GM21515 (cell line): ENCODE measurements at regions not wholly inside any gene's neighbourhood (a gene's known extent, or its start where the extent isn't known, plus 50 kb on each side); places are given as distances from the start of the nearest gene placed in this dataset.
"Not testable (repeated sequence)": the region's sequence is repeated elsewhere in the genome, so short reads cannot be mapped to it uniquely, and the experiment has no call there.

ENCODE experiments used
- ATAC-seq: cut with Tn5 transposase; IDR thresholded peaks from one replicate; pipeline ENCODE4 v1.9.1; 2021; ENCODE audit not compliant: unreplicated experiment

- ATAC-seq: no peak
These were observed 56.0 kb upstream of the MID1 start for GRCh38 chrX:10676235-10676957.

GRCh38 chrX:10677490-10677889 lies 57.1 kb upstream of the MID1 start:
- no peak for ATAC-seq

GRCh38 chrX:10679387-10679786 lies 59.0 kb upstream of the MID1 start:
- no peak for ATAC-seq

GRCh38 chrX:10681167-10681566 lies 60.8 kb upstream of the MID1 start:
- ATAC-seq: no peak

- not testable (repeated sequence) for ATAC-seq
These were observed 63.2 kb upstream of the MID1 start for GRCh38 chrX:10683631-10684030.

- ATAC-seq: no peak
These were observed 65.7 kb upstream of the MID1 start for GRCh38 chrX:10685923-10686595.

- not testable (repeated sequence) for ATAC-seq
These were observed 71.4 kb upstream of the MID1 start for GRCh38 chrX:10691751-10692150.

GRCh38 chrX:10697616-10698317 lies 77.4 kb upstream of the MID1 start:
- ATAC-seq: no peak

- ATAC-seq: no peak
These were observed 77.9 kb upstream of the MID1 start for GRCh38 chrX:10698318-10698640.

GRCh38 chrX:10702031-10702430 lies 81.6 kb upstream of the MID1 start:
- ATAC-seq: no peak

GRCh38 chrX:10706342-10706741 lies 86.0 kb upstream of the MID1 start:
- not testable (repeated sequence) for ATAC-seq

GRCh38 chrX:10707773-10708172 lies 87.4 kb upstream of the MID1 start:
- no peak for ATAC-seq

GRCh38 chrX:10709276-10709675 lies 88.9 kb upstream of the MID1 start:
- ATAC-seq: no peak

- ATAC-seq: no peak
These were observed 94.1 kb upstream of the MID1 start for GRCh38 chrX:10714531-10714930.

- no peak for ATAC-seq
These were observed 102.5 kb upstream of the MID1 start for GRCh38 chrX:10722851-10723250.

GRCh38 chrX:10725071-10725470 lies 104.7 kb upstream of the MID1 start:
- ATAC-seq: no peak

- no peak for ATAC-seq
These were observed 106.3 kb upstream of the MID1 start for GRCh38 chrX:10726647-10727046.

GRCh38 chrX:10728806-10729389 lies 108.5 kb upstream of the MID1 start:
- no peak for ATAC-seq

GRCh38 chrX:10739426-10739825 lies 119.0 kb upstream of the MID1 start:
- no peak for ATAC-seq

GRCh38 chrX:10741003-10741402 lies 120.6 kb upstream of the MID1 start:
- no peak for ATAC-seq

- ATAC-seq: no peak
These were observed 121.2 kb upstream of the MID1 start for GRCh38 chrX:10741550-10741949.

- no peak for ATAC-seq
These were observed 123.1 kb upstream of the MID1 start for GRCh38 chrX:10743476-10743875.
